IMR-90 (cell line): ENCODE measurements at regions not wholly inside any gene's neighbourhood (a gene's known extent, or its start where the extent isn't known, plus 50 kb on each side); places are given as distances from the start of the nearest gene placed in this dataset.

ENCODE experiments used
- ATAC-seq: fragments of 200-7000 bp; cut with Tn5 transposase; 2 replicates; pipeline ENCODE4 v1.9.1; 2020; ENCODE audit warnings: low read depth, mild to moderate bottlenecking, moderate library complexity
- BruUV-seq: library from RNA; stranded (reverse); fragments of 400-500 nt; replicated peaks from 2 replicates; lab custom pipeline; 2021; lab: Mats Ljungman, UMichigan
- CTCF ChIA-PET: fragments of 300-600 bp; formaldehyde crosslinking; extraction: SDS; loops from one replicate; lab custom pipeline; 2021; ENCODE audit warnings: antibody characterized with exemption; lab: Yijun Ruan, JAX
- POLR2A ChIA-PET: fragments of 300-600 bp; sonication (Branson Sonifier 250); formaldehyde crosslinking; loops from one replicate; lab custom pipeline; 2022; ENCODE audit warnings: antibody characterized with exemption; ENCODE audit not compliant: unreplicated experiment; lab: Charles Lee
- DNase-seq: peaks from one replicate; pipeline ENCODE4 v3.0.0; 2013
- H2AFZ ChIP-seq: replicated peaks from 2 replicates; pipeline ENCODE3; 2013; ENCODE audit warnings: low read length, mild to moderate bottlenecking; ENCODE audit not compliant: poor library complexity
- H2AK5ac ChIP-seq: 2 replicates; pipeline ENCODE4 v1.6.1; 2013; ENCODE audit warnings: low read depth, low read length, inconsistent platforms
- H2AK9ac ChIP-seq: replicated peaks from 2 replicates; pipeline ENCODE3; 2013; ENCODE audit warnings: mild to moderate bottlenecking, low read depth, low read length, moderate library complexity; ENCODE audit not compliant: poor library complexity
- H2BK120ac ChIP-seq: 2 replicates; pipeline ENCODE4 v1.6.1; 2013; ENCODE audit warnings: low read depth, low read length, inconsistent platforms
- H2BK15ac ChIP-seq: 3 replicates; pipeline ENCODE4 v1.6.1; 2013; ENCODE audit warnings: low read depth, low read length, inconsistent platforms
- H2BK20ac ChIP-seq: 2 replicates; pipeline ENCODE4 v1.6.1; 2013; ENCODE audit warnings: low read depth, mild to moderate bottlenecking, inconsistent platforms, low read length, moderate library complexity
- H2BK5ac ChIP-seq: 2 replicates; pipeline ENCODE4 v1.6.1; 2013; ENCODE audit warnings: mild to moderate bottlenecking, low read depth, low read length, inconsistent platforms; ENCODE audit not compliant: poor library complexity, severe bottlenecking
- H3K14ac ChIP-seq: replicated peaks from 2 replicates; pipeline ENCODE4 v1.6.1; 2013; ENCODE audit warnings: low read depth, low read length, inconsistent platforms
- H3K18ac ChIP-seq: 2 replicates; pipeline ENCODE4 v1.6.1; 2013; ENCODE audit warnings: low read depth, low read length, control low read depth
- H3K23ac ChIP-seq: 2 replicates; pipeline ENCODE4 v1.6.1; 2013; ENCODE audit warnings: low read depth, low read length, inconsistent platforms
- H3K27ac ChIP-seq: 2 replicates; pipeline ENCODE4 v1.5.1; 2013; ENCODE audit warnings: mild to moderate bottlenecking, control low read depth, low read length; ENCODE audit not compliant: insufficient read depth
- H3K27me3 ChIP-seq: 2 replicates; pipeline ENCODE4 v1.6.1; 2013; ENCODE audit warnings: low read length; ENCODE audit not compliant: control insufficient read depth, insufficient read depth
- H3K36me3 ChIP-seq: 2 replicates; pipeline ENCODE4 v1.6.1; 2013; ENCODE audit warnings: low read length, mixed read lengths; ENCODE audit not compliant: control insufficient read depth, insufficient read depth
- H3K4ac ChIP-seq: 2 replicates; pipeline ENCODE4 v1.6.1; 2013; ENCODE audit warnings: low read depth, low read length, inconsistent platforms
- H3K4me1 ChIP-seq: 2 replicates; pipeline ENCODE4 v1.6.1; 2013; ENCODE audit warnings: low read length, mixed read lengths; ENCODE audit not compliant: control insufficient read depth, insufficient read depth
- H3K4me2 ChIP-seq: 2 replicates; pipeline ENCODE4 v1.6.1; 2013; ENCODE audit warnings: low read depth, mild to moderate bottlenecking, control low read depth, low read length, moderate library complexity
- H3K4me3 ChIP-seq: 2 replicates; pipeline ENCODE4 v1.5.1; 2013; ENCODE audit warnings: low read depth, mild to moderate bottlenecking, control low read depth, low read length, moderate library complexity; ENCODE audit not compliant: insufficient read depth
- H3K56ac ChIP-seq: 2 replicates; pipeline ENCODE4 v1.6.1; 2013; ENCODE audit warnings: low read length, inconsistent platforms; ENCODE audit not compliant: insufficient read depth; ENCODE audit errors: extremely low read depth
- H3K79me1 ChIP-seq, 2 experiments: 2 replicates each; pipeline ENCODE4 v1.6.1; 2013; ENCODE audit warnings: low read length in 2 of 2, inconsistent platforms in 1 of 2, low read depth in 1 of 2
- H3K9ac ChIP-seq: 2 replicates; pipeline ENCODE4 v1.6.1; 2013; ENCODE audit warnings: low read depth, low read length, control low read depth
- H3K9me1 ChIP-seq: 2 replicates; pipeline ENCODE4 v1.6.1; 2013; ENCODE audit warnings: low read length, inconsistent platforms; ENCODE audit not compliant: insufficient read depth
- H3K9me3 ChIP-seq: 2 replicates; pipeline ENCODE4 v1.6.1; 2013; ENCODE audit warnings: low read length; ENCODE audit not compliant: control insufficient read depth, insufficient read depth
- H4K20me1 ChIP-seq: 2 replicates; pipeline ENCODE4 v1.6.1; 2013; ENCODE audit warnings: low read length, inconsistent platforms; ENCODE audit not compliant: insufficient read depth
- H4K5ac ChIP-seq: 2 replicates; pipeline ENCODE4 v1.6.1; 2013; ENCODE audit warnings: mild to moderate bottlenecking, low read depth, low read length, control low read depth
- H4K8ac ChIP-seq, 2 experiments: 2 replicates each; pipeline ENCODE4 v1.6.1; 2013; ENCODE audit warnings: low read depth in 2 of 2, low read length in 2 of 2, control low read depth in 1 of 2, inconsistent platforms in 1 of 2
- H4K91ac ChIP-seq: 2 replicates; pipeline ENCODE4 v1.6.1; 2013; ENCODE audit warnings: low read depth, low read length, inconsistent platforms; ENCODE audit not compliant: insufficient read depth
- CHD1 ChIP-seq: IDR thresholded peaks from 2 replicates; pipeline ENCODE4 v1.6.1; 2012; ENCODE audit warnings: low read depth, low read length, improper control_type of control experiment
- FOS ChIP-seq: fragments of 150-350 bp; IDR thresholded peaks from 2 replicates; pipeline ENCODE4 v1.6.1; 2016; ENCODE audit warnings: low read depth, low read length
- MAFK ChIP-seq: IDR thresholded peaks from 2 replicates; pipeline ENCODE4 v1.6.1; 2012; ENCODE audit warnings: low read depth, low read length, improper control_type of control experiment
- MXI1 ChIP-seq: IDR thresholded peaks from 2 replicates; pipeline ENCODE4 v1.6.1; 2012; ENCODE audit warnings: low read depth, mild to moderate bottlenecking, low read length, moderate library complexity, borderline replicate concordance
- NFE2L2 ChIP-seq: fragments of 150-350 bp; IDR thresholded peaks from 2 replicates; pipeline ENCODE4 v1.6.1; 2016; ENCODE audit warnings: low read depth, mild to moderate bottlenecking, low read length
- POLR2A ChIP-seq: IDR thresholded peaks from 2 replicates; pipeline ENCODE4 v1.6.1; 2012; ENCODE audit warnings: mild to moderate bottlenecking, low read depth, low read length
- RCOR1 ChIP-seq: IDR thresholded peaks from 2 replicates; pipeline ENCODE4 v1.6.1; 2012; ENCODE audit warnings: mild to moderate bottlenecking, low read length, improper control_type of control experiment; ENCODE audit not compliant: insufficient replicate concordance
- WGBS, 2 experiments: methylation state at CpG; one replicate each; pipeline versions ENCODE4 v1.1.5 to v1.1.7; 2013; ENCODE audit warnings: missing lambda C conversion rate in 2 of 2; ENCODE audit not compliant: insufficient read length in 1 of 2; ENCODE audit errors: extremely low coverage in 2 of 2; 5-methylcytosine and 5-hydroxymethylcytosine counted together
- dilution Hi-C: fragments of 300-500 bp; cut with HindIII; formaldehyde crosslinking; loops from one replicate; pipeline ENCODE4 v1.14.3; 2018; ENCODE audit warnings: low sequenced_read_pairs; ENCODE audit not compliant: unreplicated experiment
- in situ Hi-C: fragments of 300-500 bp; cut with MboI; formaldehyde crosslinking; loops from 3 replicates; pipeline ENCODE4 v1.14.3; 2019; ENCODE audit warnings: low sequenced_read_pairs, inconsistent platforms, mixed read lengths
- intact Hi-C: fragments of 100-400 bp; cut with micrococcal nuclease; formaldehyde crosslinking; loops from 2 replicates; pipeline ENCODE4 v1.10.0; 2022

DNA sequence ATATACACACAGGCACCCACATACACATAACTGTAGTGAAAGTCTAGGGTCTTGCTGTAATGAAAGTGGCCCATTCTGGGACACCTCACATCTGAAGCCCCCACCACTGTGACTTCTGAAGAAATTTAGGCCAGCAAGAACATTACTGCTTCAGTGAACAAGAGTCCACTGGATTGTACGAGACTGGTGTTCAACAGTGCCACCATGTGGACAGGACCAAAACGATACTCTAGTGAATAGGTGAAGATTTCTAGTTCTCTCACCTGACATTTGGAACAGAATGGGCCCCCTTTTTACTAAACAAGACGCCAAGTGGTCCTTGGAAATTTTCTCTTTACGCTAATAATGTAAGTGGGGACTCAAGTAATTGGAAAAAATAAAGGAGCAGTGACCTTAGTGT lies 156.9 kb downstream of the MAFB start:
- dilution Hi-C loops: no loop called here
- DNase-seq: no peak

More for the DNA sequence above, 156.9 kb downstream of the MAFB start:
- no peak overlapping the region for H3K4me3 ChIP-seq
- no peak overlapping the region for H3K9ac ChIP-seq
- no peaks in the 10 kb centered on the region for H3K36me3 ChIP-seq
- CTCF ChIA-PET: no interaction called here
- no peak for TF ChIP-seq CHD1
- no peak for TF ChIP-seq POLR2A
- no peak for TF ChIP-seq MAFK
- TF ChIP-seq NFE2L2: no peak
- no peak for TF ChIP-seq FOS
- TF ChIP-seq RCOR1: no peak
- no peak for TF ChIP-seq MXI1
- no peaks in the 10 kb centered on the region for H4K20me1 ChIP-seq
- no peak overlapping the region for H2BK120ac ChIP-seq
- no peak overlapping the region for H3K14ac ChIP-seq
- peaks cover 4% of the 10 kb centered on the region; the same call in 1 of the 2 replicates for H3K9me3 ChIP-seq
- BruUV-seq: no TSS peak
- intact Hi-C loops: no loop called here
- H2AK5ac ChIP-seq: no peak overlapping the region
- no peak overlapping the region for H4K91ac ChIP-seq
- H2BK5ac ChIP-seq: no peak overlapping the region
- POLR2A ChIA-PET: no interaction called here
- H2BK20ac ChIP-seq: no peak overlapping the region
- no peak overlapping the region for H3K4ac ChIP-seq
- no peak overlapping the region for H2AFZ ChIP-seq
- H3K27me3 ChIP-seq: no peaks in the 10 kb centered on the region
- H3K23ac ChIP-seq: no peak overlapping the region
- H3K27ac ChIP-seq: no peak overlapping the region
- H3K4me2 ChIP-seq: no peak overlapping the region
- no peak overlapping the region for H2BK15ac ChIP-seq
- H4K8ac ChIP-seq: no peak overlapping the region
- WGBS, 2 experiments: no CpG with 5 or more reads among the region's 4 CpGs
- H3K9me1 ChIP-seq: no peaks in the 10 kb centered on the region
- H3K79me1 ChIP-seq: no peaks in the 10 kb centered on the region
- H2AK9ac ChIP-seq: no peak overlapping the region
- H4K5ac ChIP-seq: no peak overlapping the region
- no peak for ATAC-seq
- no peaks in the 10 kb centered on the region for H3K4me1 ChIP-seq
- no peak overlapping the region for H3K56ac ChIP-seq
- H3K18ac ChIP-seq: no peak overlapping the region
- in situ Hi-C loops: no loop called here
